GM06990 (cell line): ENCODE measurements at regions not wholly inside any gene's neighbourhood (a gene's known extent, or its start where the extent isn't known, plus 50 kb on each side); places are given as distances from the start of the nearest gene placed in this dataset.

Experiments
- DNase-seq: peaks from one replicate; pipeline ENCODE4 v3.0.0-alpha.2; 2011; ENCODE audit not compliant: insufficient read length; ENCODE audit errors: extremely low read depth
- H3K27me3 ChIP-seq: replicated peaks from 2 replicates; pipeline ENCODE4 v1.6.0; 2011; ENCODE audit warnings: low read length; ENCODE audit not compliant: control insufficient read depth, insufficient read depth
- H3K36me3 ChIP-seq: 2 replicates; pipeline ENCODE4 v1.5.1; 2011; ENCODE audit warnings: low read length; ENCODE audit not compliant: control insufficient read depth, insufficient read depth
- H3K4me3 ChIP-seq: replicated peaks from 2 replicates; pipeline ENCODE4 v1.5.1; 2011; ENCODE audit warnings: low read depth, mild to moderate bottlenecking, control low read depth, low read length
- TF ChIP-seq, protein P1 (sequence below): IDR thresholded peaks from 2 replicates; pipeline ENCODE4 v1.5.1; 2011; ENCODE audit warnings: low read length, control low read depth, mild to moderate bottlenecking, inconsistent platforms; ENCODE audit not compliant: insufficient read depth, poor library complexity, severe bottlenecking

DNA sequence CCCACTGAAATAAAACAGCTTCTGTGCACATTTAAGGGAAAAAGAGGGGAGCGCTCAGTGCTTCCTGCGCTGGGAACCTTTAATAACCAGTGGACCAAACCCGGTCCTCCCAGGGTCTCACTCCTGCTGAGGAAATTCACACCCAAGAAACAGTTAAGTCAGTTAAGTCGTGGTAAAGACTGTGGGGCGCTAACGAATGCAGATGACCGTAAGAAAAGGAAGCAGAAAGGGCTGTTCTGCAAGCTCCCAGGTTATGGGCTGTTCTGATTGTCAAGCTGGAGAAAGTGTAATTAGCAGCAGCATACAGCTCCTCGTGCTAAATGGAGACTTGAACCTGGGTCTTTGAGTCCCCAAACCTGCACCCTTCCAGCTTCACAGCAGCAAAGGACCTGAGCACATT lies 536.6 kb downstream of the NPHP4 start:
- no peak for DNase-seq
- TF ChIP-seq, protein P1, sequence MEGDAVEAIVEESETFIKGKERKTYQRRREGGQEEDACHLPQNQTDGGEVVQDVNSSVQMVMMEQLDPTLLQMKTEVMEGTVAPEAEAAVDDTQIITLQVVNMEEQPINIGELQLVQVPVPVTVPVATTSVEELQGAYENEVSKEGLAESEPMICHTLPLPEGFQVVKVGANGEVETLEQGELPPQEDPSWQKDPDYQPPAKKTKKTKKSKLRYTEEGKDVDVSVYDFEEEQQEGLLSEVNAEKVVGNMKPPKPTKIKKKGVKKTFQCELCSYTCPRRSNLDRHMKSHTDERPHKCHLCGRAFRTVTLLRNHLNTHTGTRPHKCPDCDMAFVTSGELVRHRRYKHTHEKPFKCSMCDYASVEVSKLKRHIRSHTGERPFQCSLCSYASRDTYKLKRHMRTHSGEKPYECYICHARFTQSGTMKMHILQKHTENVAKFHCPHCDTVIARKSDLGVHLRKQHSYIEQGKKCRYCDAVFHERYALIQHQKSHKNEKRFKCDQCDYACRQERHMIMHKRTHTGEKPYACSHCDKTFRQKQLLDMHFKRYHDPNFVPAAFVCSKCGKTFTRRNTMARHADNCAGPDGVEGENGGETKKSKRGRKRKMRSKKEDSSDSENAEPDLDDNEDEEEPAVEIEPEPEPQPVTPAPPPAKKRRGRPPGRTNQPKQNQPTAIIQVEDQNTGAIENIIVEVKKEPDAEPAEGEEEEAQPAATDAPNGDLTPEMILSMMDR, result no peak
- H3K27me3 ChIP-seq, result no peaks in the 10 kb centered on the region

DNA sequence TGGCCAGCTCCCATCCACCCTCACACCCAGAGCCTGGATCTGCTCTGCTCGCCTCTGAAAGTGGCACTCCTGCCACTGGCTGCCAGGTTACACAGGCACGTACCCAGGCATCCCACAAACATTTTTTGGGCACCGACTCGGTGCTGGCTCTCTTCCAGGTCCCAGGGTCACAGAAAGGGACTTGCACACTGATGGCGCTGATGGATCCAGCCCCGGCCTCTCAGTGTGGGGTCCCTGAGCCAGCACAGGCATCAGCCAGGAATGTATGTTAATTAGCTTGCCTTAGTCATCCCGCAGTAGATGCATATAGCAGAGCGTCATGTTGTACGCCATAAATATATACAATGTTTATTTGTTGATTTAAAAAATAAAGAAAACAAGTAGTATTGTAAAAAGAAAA lies 537.2 kb downstream of the NPHP4 start:
- DNase-seq, result no peak
- Histone ChIP-seq H3K36me3 (no peaks in the 10 kb centered on the region), H3K27me3 (no peaks in the 10 kb centered on the region)

More for the DNA sequence above, 536.6 kb downstream of the NPHP4 start:
- H3K4me3 ChIP-seq, result no peak overlapping the region
- no peaks in the 10 kb centered on the region for H3K36me3 ChIP-seq

DNA sequence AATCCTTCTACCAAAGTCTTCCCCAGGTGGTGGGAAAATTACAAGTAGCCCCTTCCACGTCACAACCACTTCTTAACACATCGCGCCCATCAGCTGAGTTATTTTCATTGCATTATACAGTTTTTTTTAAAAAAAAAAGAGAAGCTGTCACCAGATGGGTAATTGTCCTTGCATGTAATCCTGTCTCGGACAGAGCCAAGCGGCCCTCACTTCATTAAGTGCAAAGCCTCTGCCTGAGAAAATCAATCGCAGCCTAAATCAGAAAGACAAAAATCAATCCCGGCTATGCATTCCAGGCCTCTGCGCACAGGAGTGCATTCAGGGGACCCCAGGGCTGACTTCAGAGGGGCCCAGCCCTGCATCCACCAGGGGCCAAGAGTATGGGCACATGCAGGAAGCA lies 538.9 kb downstream of the NPHP4 start:
- Histone ChIP-seq H3K4me3 (no peak overlapping the region), H3K36me3 (no peaks in the 10 kb centered on the region), H3K27me3 (no peaks in the 10 kb centered on the region)
- TF ChIP-seq, protein P1, result no peak
- no peak for DNase-seq

More for the DNA sequence above, 537.2 kb downstream of the NPHP4 start:
- TF ChIP-seq, protein P1, result no peak
- H3K4me3 ChIP-seq, result no peak overlapping the region

DNA sequence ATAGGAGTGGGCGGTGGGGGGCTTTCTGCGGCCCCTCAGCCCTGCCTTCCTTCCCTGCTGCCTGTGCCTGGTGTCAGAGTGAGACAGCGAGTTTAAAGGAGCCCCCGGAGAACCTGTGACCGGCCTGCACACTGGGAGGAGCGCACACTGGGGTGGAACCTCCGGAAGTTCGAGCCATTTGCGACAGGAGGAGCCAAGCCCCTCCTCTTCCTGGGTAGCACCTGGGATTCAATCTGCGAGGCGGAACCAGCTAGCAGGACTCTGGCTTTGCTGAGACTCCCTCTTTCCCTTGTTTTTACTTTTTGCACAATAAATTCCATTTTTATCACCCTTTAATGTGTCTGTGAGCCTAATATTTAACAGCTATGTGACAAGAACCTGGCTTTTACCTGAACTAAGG lies 540.6 kb downstream of the NPHP4 start:
- Histone ChIP-seq H3K36me3 (no peaks in the 10 kb centered on the region), H3K4me3 (no peak overlapping the region), H3K27me3 (no peaks in the 10 kb centered on the region)
- DNase-seq, result no peak
- TF ChIP-seq, protein P1, result no peak

DNA sequence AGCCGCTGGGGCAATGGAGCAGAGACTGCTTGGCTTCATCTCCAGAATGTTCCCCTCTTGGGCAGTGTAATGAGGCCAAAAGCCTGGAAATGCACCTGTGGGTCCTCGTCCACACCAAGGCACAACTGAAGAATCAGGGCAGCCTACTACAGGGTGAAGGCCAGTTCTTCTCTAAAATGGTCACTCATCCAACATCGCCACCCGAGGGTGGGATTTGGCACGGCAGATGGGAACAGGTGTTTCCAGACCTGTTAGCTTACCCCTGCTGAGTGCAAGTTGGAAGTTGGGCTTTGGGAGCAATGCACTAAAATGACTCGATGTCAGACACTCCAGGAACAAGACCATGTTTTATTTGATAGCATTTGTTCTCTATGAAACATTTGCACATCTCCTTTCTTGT lies 543.7 kb downstream of the NPHP4 start:
- TF ChIP-seq, protein P1, result no peak
- Histone ChIP-seq H3K4me3 (no peak overlapping the region), H3K36me3 (no peaks in the 10 kb centered on the region), H3K27me3 (no peaks in the 10 kb centered on the region)
- DNase-seq, result no peak

DNA sequence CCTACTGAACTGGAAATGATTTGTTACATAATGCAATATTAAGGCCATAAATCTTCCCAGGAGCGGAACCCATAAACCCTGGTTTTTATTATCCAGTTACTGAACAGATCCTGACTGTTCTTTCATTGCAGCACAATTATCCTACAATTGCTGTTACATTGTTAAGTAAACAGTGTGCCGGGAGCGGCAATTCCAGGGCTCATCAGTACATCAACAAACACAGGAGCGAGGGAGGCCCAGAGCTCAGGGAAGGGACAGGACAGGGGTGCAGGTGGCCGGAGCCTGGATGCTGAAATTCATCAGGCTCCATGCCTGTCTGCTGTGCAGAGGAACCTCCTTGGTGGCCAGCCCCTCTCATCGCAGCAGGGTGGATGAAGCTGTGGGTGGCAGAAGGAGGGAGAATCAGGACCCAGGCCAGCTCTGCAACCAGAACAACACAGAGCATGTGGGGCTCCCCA lies 544.7 kb downstream of the NPHP4 start:
- Histone ChIP-seq H3K36me3 (no peaks in the 10 kb centered on the region), H3K27me3 (no peaks in the 10 kb centered on the region), H3K4me3 (no peak overlapping the region)
- DNase-seq, result no peak
- TF ChIP-seq, protein P1, result no peak
